ENCODE measurements at regions not wholly inside any gene's neighbourhood (a gene's known extent, or its start where the extent isn't known, plus 50 kb on each side); places are given as distances from the start of the nearest gene placed in this dataset.
"Not testable (repeated sequence)": the region's sequence is repeated elsewhere in the genome, so short reads cannot be mapped to it uniquely, and the experiment has no call there.

DNA sequence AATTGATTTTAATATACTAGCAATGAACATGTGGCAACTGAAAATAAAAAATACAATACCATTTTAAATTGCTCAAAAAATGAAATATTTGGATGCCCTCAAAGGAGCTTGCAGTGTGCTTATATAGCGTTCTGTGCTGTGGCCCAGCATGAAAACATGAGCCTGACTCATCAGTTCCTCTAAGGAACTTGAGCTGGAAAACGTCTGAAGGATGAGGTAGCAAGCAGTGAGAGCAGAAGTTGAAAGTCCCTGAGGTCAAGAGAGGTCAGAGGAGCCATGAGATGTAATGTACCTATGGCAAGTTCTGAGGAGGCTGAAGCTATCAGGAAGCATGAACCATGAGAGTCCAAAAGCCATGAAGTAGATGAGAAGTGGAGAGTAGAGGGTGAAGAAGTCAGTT, 59.7 kb downstream of the HMGB3 start:
- DNase-seq = no peak

DNA sequence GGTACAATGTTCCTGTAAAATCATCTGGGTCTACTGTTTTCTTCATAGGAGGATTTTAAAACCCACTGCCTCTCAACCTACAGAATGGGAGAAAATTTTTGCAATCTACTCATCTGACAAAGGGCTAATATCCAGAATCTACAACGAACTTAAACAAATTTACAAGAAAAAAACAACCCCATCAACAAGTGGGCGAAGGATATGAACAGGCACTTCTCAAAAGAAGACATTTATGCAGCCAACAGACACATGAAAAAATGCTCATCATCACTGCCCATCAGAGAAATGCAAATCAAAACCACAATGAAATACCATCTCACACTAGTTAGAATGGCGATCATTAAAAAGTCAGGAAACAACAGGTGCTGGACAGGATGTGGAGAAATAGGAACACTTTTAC, 83.2 kb downstream of the HMGB3 start:
- not testable (repeated sequence) for DNase-seq

GRCh38 chrX:151073767-151074166, 90.6 kb downstream of the HMGB3 start:
- DNase-seq = no peak

- no peak for DNase-seq
These were observed 95.4 kb upstream of the GPR50 start for GRCh38 chrX:151081016-151081415.

DNA sequence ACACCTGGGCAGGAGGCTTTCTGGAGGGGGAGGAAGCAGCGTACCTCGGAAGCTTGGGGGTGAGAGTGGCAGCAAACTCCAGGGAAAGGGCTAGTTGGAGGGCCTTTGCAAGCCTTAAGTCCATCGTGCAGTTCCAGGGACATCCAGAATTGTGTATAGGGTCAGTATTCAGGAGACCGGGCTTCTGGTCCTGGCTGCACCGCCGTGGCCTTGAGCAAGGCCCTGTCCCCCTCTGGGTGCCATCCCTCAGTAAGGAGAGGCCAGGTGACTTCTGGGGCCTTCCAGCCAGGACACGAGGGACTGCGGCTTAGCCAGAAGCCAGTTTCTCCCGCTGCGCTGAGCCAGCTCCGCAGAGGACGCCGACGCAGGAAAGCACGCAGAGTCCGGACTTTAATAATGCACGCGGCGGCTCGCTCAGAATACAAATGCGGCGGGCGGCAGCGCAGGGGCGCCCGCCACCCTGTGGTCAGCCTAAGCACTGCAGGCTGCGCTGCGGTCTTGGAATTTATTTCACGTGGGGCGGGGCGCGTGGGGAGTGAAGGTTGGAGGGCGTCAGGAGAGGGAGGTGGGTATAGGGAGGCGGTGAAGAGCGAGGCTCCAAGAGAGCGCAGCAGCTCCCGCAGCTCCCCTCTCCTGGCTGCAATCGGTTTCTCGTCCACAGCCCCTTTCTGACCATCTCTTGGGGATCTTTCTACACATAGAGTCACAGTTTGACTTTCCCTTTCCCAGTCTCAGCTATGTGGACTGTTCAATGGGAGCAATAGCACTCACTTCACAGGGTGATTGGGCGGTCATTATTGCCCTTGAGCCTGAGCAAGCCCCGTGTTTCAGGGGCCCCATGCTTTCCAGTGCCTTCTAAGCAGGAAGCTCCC, 94.1 kb upstream of the GPR50 start:
- peak in 5 of 6 experiments; percentile 13 to 62 (median 24) for DNase-seq

DNA sequence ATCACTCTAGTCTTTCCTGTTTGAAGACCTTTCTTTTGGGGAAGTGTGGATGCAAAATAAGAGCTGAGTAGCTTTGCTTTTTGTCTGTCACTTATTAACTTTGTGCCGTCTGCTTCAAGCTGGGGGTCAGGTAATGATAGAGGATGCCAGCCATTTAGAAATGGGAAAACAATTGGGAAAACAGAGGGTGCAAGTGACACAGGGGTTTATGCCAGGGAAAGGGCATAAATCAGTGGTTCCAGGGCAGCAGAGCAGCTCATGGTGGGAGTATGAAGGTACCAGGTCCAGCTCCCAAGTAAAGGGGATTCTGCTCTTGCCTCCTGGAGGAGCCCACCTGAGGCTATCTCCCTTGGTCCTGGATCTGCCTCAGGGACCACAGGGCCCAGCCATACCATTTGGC, 91.9 kb upstream of the GPR50 start:
- DNase-seq = no peak

DNA sequence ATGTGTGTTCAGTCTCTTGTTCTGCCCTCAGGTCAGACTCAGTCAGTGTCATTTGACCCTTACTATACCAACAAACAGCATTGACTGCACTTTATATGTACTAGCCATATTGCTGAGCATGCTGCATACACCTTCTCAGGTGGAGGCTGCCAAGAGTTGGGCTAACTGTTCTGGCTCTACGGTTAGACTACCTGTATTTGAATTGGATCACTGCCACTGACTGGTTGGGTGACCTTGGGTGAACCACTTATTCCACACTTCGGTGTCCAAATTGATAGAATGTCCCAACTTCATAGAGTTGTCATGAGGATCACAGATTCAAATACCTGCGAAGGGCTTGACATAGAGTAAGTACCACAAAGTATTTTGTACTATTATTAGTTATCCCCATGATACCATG, 91.2 kb upstream of the GPR50 start:
- DNase-seq = no peak

GRCh38 chrX:151088221-151088620, 88.2 kb upstream of the GPR50 start:
- DNase-seq = no peak

- DNase-seq = no peak
These were observed 77.4 kb upstream of the GPR50 start for GRCh38 chrX:151099001-151099400.

DNA sequence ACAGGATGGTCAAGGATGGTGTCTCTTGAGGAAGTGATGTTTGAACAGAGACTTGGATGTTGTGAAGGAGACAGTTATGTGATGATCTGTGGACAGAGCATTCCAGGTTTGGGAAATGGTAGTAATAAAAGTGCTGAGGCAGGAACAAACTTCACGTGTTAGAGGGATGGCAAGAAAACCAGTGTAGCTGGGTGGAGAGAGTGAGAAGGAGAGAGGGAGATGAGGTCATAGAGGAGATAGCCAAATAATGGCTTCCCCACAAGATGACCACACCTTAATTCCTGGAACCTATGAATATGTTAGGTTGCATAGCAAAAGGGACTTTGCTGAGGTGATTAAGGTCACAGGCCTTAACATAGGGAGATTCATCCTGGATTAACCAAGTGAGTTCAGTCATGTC, 75.6 kb upstream of the GPR50 start:
- DNase-seq = no peak

DNA sequence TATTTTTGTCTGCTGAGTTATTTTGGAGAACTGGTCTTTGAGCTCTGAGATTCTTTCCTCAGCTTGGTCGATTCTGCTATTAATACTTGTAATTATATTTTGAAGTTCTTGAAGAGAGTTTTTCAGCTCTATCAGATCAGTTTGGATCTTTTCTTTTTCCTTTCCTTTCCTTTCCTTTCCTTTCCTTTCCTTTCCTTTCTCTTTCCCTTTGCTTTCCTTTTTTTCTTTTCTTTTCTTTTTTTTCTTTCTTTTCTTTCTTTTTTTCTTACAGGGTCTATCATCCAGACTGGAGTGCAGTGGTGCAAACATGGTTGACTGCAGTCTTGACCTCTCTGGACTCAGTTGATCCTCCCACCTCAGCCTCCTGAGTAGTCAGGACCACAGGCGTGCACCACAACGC, 63.2 kb upstream of the GPR50 start:
- not testable (repeated sequence) for DNase-seq

Data from stimulated activated naive CD4-positive, alpha-beta T cell (primary cell).